Panc1 (cell line): ENCODE measurements at regions not wholly inside any gene's neighbourhood (a gene's known extent, or its start where the extent isn't known, plus 50 kb on each side); places are given as distances from the start of the nearest gene placed in this dataset.

Experiments used
- ATAC-seq: fragments of 200-7000 bp; cut with Tn5 transposase; 2 replicates; pipeline ENCODE4 v1.9.1; 2020; ENCODE audit warnings: mild to moderate bottlenecking, moderate library complexity
- BruUV-seq: library from RNA; stranded (reverse); fragments of 400-500 nt; replicated peaks from 2 replicates; lab custom pipeline; 2021; lab: Mats Ljungman, UMichigan
- CTCF ChIA-PET: fragments of 300-600 bp; sonication (Branson Sonifier 250); formaldehyde crosslinking; loops from one replicate; lab custom pipeline; 2022; ENCODE audit warnings: antibody characterized with exemption; lab: Charles Lee
- POLR2A ChIA-PET: fragments of 300-600 bp; sonication (Branson Sonifier 250); formaldehyde crosslinking; loops from one replicate; lab custom pipeline; 2022; ENCODE audit warnings: antibody characterized with exemption; lab: Charles Lee
- DNase-seq: peaks from one replicate; pipeline ENCODE4 v3.0.0-alpha.2; 2010; ENCODE audit warnings: low read depth, low spot score
- H3K27ac ChIP-seq: 2 replicates; pipeline ENCODE4 v1.5.1; 2011; ENCODE audit warnings: mild to moderate bottlenecking, low read length, inconsistent platforms
- H3K27me3 ChIP-seq: fragments of 200-500 bp; sonication (Bioruptor generic); 2 replicates; pipeline ENCODE4 v1.6.0; 2014; ENCODE audit warnings: low read length, inconsistent platforms; ENCODE audit not compliant: control insufficient read depth, insufficient read depth
- H3K36me3 ChIP-seq: fragments of 200-500 bp; sonication (Bioruptor generic); 2 replicates; pipeline ENCODE4 v1.5.1; 2014; ENCODE audit warnings: inconsistent platforms, mild to moderate bottlenecking, low read length, moderate library complexity; ENCODE audit not compliant: control insufficient read depth, insufficient read depth
- H3K4me1 ChIP-seq: 2 replicates; pipeline ENCODE4 v1.5.1; 2011; ENCODE audit warnings: inconsistent platforms, mild to moderate bottlenecking, low read length, moderate library complexity; ENCODE audit not compliant: control insufficient read depth, insufficient read depth
- H3K4me3 ChIP-seq, 2 experiments: 2 replicates each; pipeline ENCODE4 v1.5.1; 2011 to 2012; ENCODE audit warnings: low read depth in 2 of 2, low read length in 2 of 2, mild to moderate bottlenecking in 2 of 2, inconsistent platforms in 1 of 2, moderate library complexity in 1 of 2
- H3K9me3 ChIP-seq: fragments of 200-500 bp; sonication (Bioruptor generic); 2 replicates; pipeline ENCODE4 v1.5.1; 2014; ENCODE audit warnings: low read depth, mild to moderate bottlenecking, inconsistent platforms, low read length, moderate library complexity; ENCODE audit not compliant: control insufficient read depth, insufficient read depth
- CTCF ChIP-seq: fragments of 450-650 bp; IDR thresholded peaks from 2 replicates; pipeline ENCODE4 v1.5.1; 2017; ENCODE audit warnings: mild to moderate bottlenecking
- POLR2AphosphoS5 ChIP-seq: IDR thresholded peaks from 2 replicates; pipeline ENCODE4 v1.6.1; 2012; ENCODE audit warnings: mild to moderate bottlenecking, low read depth, low read length, moderate library complexity
- REST ChIP-seq, 2 experiments: IDR thresholded peaks; 2 replicates each; pipeline ENCODE4 v1.6.1; 2011 to 2012; ENCODE audit warnings: low read depth in 2 of 2, control low read depth in 1 of 2, low read length in 1 of 2, mild to moderate bottlenecking in 1 of 2, moderate library complexity in 1 of 2; ENCODE audit not compliant: insufficient read depth in 1 of 2
- SIN3A ChIP-seq: IDR thresholded peaks from 2 replicates; pipeline ENCODE4 v1.6.1; 2012; ENCODE audit warnings: low read depth, mild to moderate bottlenecking, low read length, moderate library complexity, borderline replicate concordance; ENCODE audit not compliant: insufficient read depth
- TCF7L2 ChIP-seq: IDR thresholded peaks from 2 replicates; pipeline ENCODE4 v1.6.1; 2011; ENCODE audit warnings: mild to moderate bottlenecking, low read depth, low read length, inconsistent platforms
- in situ Hi-C: cut with HindIII; loops from 2 replicates; pipeline ENCODE4 v1.10.0; 2016; ENCODE audit warnings: low sequenced_read_pairs, low pct_unique_long_range_greater_than_20kb
- intact Hi-C: fragments of 100-400 bp; cut with micrococcal nuclease; formaldehyde crosslinking; loops from one replicate; pipeline ENCODE4 v1.10.0; 2022; ENCODE audit not compliant: unreplicated experiment

GRCh38 chr17:5881849-5882248, 188.3 kb upstream of the WSCD1 start:
- in situ Hi-C loops (no loop called here), intact Hi-C loops (no loop called here)
- no peak for DNase-seq
- Histone ChIP-seq H3K27ac (no peak overlapping the region), H3K27me3 (no peaks in the 10 kb centered on the region), H3K4me1 (no peaks in the 10 kb centered on the region), H3K4me3 (no peak overlapping the region), H3K36me3 (no peaks in the 10 kb centered on the region), H3K9me3 (no peaks in the 10 kb centered on the region)
- ATAC-seq = no peak
- ChIA-PET CTCF (no interaction called here), POLR2A (no interaction called here)
- BruUV-seq = no TSS peak
- TF ChIP-seq CTCF (no peak), POLR2AphosphoS5 (no peak), SIN3A (no peak), TCF7L2 (no peak), REST (IDR thresholded peaks at IDR 0.05; ENCODE audit: insufficient read depth in 1 of 2, low read depth in 2 of 2, low read length in 1 of 2) (no peak)

- DNase-seq = peak; percentile 27
- Histone ChIP-seq H3K4me3 (no peak overlapping the region), H3K27ac (no peak overlapping the region), H3K36me3 (no peaks in the 10 kb centered on the region), H3K9me3 (no peaks in the 10 kb centered on the region), H3K4me1 (no peaks in the 10 kb centered on the region), H3K27me3 (no peaks in the 10 kb centered on the region)
- TF ChIP-seq SIN3A (no peak), TCF7L2 (no peak), REST (IDR thresholded peaks at IDR 0.05; ENCODE audit: insufficient read depth in 1 of 2, low read depth in 2 of 2, low read length in 1 of 2) (no peak), CTCF (no peak), POLR2AphosphoS5 (no peak)
- in situ Hi-C loops (no loop called here), intact Hi-C loops (no loop called here)
- no peak for ATAC-seq
- CTCF ChIA-PET = no interaction called here
- BruUV-seq = no TSS peak
- POLR2A ChIA-PET = no interaction called here
These were observed 186.2 kb upstream of the WSCD1 start for GRCh38 chr17:5883775-5884665.
